ENCODE measurements at regions not wholly inside any gene's neighbourhood (a gene's known extent, or its start where the extent isn't known, plus 50 kb on each side); places are given as distances from the start of the nearest gene placed in this dataset.

- no peak for DNase-seq
- no peak overlapping the region for H3K27ac Mint-ChIP-seq
- no peaks in the 10 kb centered on the region for H3K4me1 Mint-ChIP-seq (ENCODE audit: low read depth in 2 of 2)
- H3K36me3 Mint-ChIP-seq (ENCODE audit: insufficient read depth) = no peaks in the 10 kb centered on the region
- no peak for ATAC-seq (replicated peaks)
- H3K9me3 Mint-ChIP-seq = no peaks in the 10 kb centered on the region
- peaks cover 30 to 35% of the 10 kb centered on the region in 2 donors for H3K27me3 Mint-ChIP-seq
- H3K4me3 Mint-ChIP-seq = no peak overlapping the region
These were observed 83.9 kb upstream of the OLFM4 start for GRCh38 chr13:52944697-52945096.

GRCh38 chr13:52938065-52938464, 89.6 kb upstream of the PCDH8 start:
- Mint-ChIP-seq H3K27me3 (peaks cover 6 to 7% of the 10 kb centered on the region in 2 donors), H3K4me3 (no peak overlapping the region), H3K4me1 (ENCODE audit: low read depth in 2 of 2) (no peaks in the 10 kb centered on the region)

GRCh38 chr13:52936806-52937205, 88.4 kb upstream of the PCDH8 start:
- DNase-seq (no peak), ATAC-seq (replicated peaks) (no peak)
- Mint-ChIP-seq H3K36me3 (ENCODE audit: insufficient read depth) (no peaks in the 10 kb centered on the region), H3K4me3 (no peak overlapping the region), H3K27me3 (peaks cover 6 to 7% of the 10 kb centered on the region in 2 donors), H3K4me1 (ENCODE audit: low read depth in 2 of 2) (no peaks in the 10 kb centered on the region), H3K27ac (no peak overlapping the region), H3K9me3 (no peaks in the 10 kb centered on the region)

More at GRCh38 chr13:52938065-52938464, 89.6 kb upstream of the PCDH8 start:
- Mint-ChIP-seq H3K36me3 (ENCODE audit: insufficient read depth) (no peaks in the 10 kb centered on the region), H3K27ac (no peak overlapping the region), H3K9me3 (no peaks in the 10 kb centered on the region)
- no peak for DNase-seq
- no peak for ATAC-seq (replicated peaks)

- no peaks in the 10 kb centered on the region for H3K4me1 Mint-ChIP-seq (ENCODE audit: low read depth in 2 of 2)
- DNase-seq (no peak), ATAC-seq (replicated peaks) (no peak)
- no peak overlapping the region for H3K27ac Mint-ChIP-seq
- H3K36me3 Mint-ChIP-seq (ENCODE audit: insufficient read depth) = no peaks in the 10 kb centered on the region
- H3K4me3 Mint-ChIP-seq = no peak overlapping the region
- H3K9me3 Mint-ChIP-seq = no peaks in the 10 kb centered on the region
- H3K27me3 Mint-ChIP-seq = peaks cover 0 to 7% of the 10 kb centered on the region in 2 donors
These were observed 85.8 kb upstream of the PCDH8 start for GRCh38 chr13:52934258-52934657.

- no peaks in the 10 kb centered on the region for H3K4me1 Mint-ChIP-seq (ENCODE audit: low read depth in 2 of 2)
- no peak for DNase-seq
- H3K36me3 Mint-ChIP-seq (ENCODE audit: insufficient read depth) = no peaks in the 10 kb centered on the region
- no peak overlapping the region for H3K4me3 Mint-ChIP-seq
- H3K27me3 Mint-ChIP-seq = peaks cover 2 to 12% of the 10 kb centered on the region in 2 donors
- no peaks in the 10 kb centered on the region for H3K9me3 Mint-ChIP-seq
- ATAC-seq (replicated peaks) = no peak
- no peak overlapping the region for H3K27ac Mint-ChIP-seq
These were observed 85.2 kb upstream of the PCDH8 start for GRCh38 chr13:52933547-52934210.

- no peak for DNase-seq
- H3K36me3 Mint-ChIP-seq (ENCODE audit: insufficient read depth) = no peaks in the 10 kb centered on the region
- H3K9me3 Mint-ChIP-seq = no peaks in the 10 kb centered on the region
- no peaks in the 10 kb centered on the region for H3K4me1 Mint-ChIP-seq (ENCODE audit: low read depth in 2 of 2)
- peaks cover 7 to 18% of the 10 kb centered on the region in 2 donors for H3K27me3 Mint-ChIP-seq
- ATAC-seq (replicated peaks) = no peak
- H3K27ac Mint-ChIP-seq = no peak overlapping the region
- no peak overlapping the region for H3K4me3 Mint-ChIP-seq
These were observed 84.7 kb upstream of the PCDH8 start for GRCh38 chr13:52933099-52933498.

- no peak for ATAC-seq (replicated peaks)
- H3K36me3 Mint-ChIP-seq (ENCODE audit: insufficient read depth) = no peaks in the 10 kb centered on the region
These were observed 84.2 kb upstream of the PCDH8 start for GRCh38 chr13:52932649-52933048.

GRCh38 chr13:52931539-52932431, 83.3 kb upstream of the PCDH8 start:
- no peaks in the 10 kb centered on the region for H3K4me1 Mint-ChIP-seq (ENCODE audit: low read depth in 2 of 2)
- no peaks in the 10 kb centered on the region for H3K36me3 Mint-ChIP-seq (ENCODE audit: insufficient read depth)
- H3K9me3 Mint-ChIP-seq = no peaks in the 10 kb centered on the region
- H3K4me3 Mint-ChIP-seq = no peak overlapping the region
- DNase-seq (no peak), ATAC-seq (replicated peaks) (no peak)
- peaks cover 8 to 14% of the 10 kb centered on the region in 2 donors for H3K27me3 Mint-ChIP-seq
- H3K27ac Mint-ChIP-seq = no peak overlapping the region

More at GRCh38 chr13:52932649-52933048, 84.2 kb upstream of the PCDH8 start:
- no peaks in the 10 kb centered on the region for H3K4me1 Mint-ChIP-seq (ENCODE audit: low read depth in 2 of 2)
- H3K27ac Mint-ChIP-seq = no peak overlapping the region
- peaks cover 8 to 19% of the 10 kb centered on the region in 2 donors for H3K27me3 Mint-ChIP-seq
- H3K9me3 Mint-ChIP-seq = no peaks in the 10 kb centered on the region
- H3K4me3 Mint-ChIP-seq = no peak overlapping the region
- no peak for DNase-seq

- Mint-ChIP-seq H3K4me1 (ENCODE audit: low read depth in 2 of 2) (no peaks in the 10 kb centered on the region), H3K36me3 (ENCODE audit: insufficient read depth) (no peaks in the 10 kb centered on the region), H3K27ac (no peak overlapping the region), H3K27me3 (peaks cover 8 to 12% of the 10 kb centered on the region in 2 donors), H3K9me3 (no peaks in the 10 kb centered on the region), H3K4me3 (no peak overlapping the region)
- DNase-seq (no peak), ATAC-seq (replicated peaks) (no peak)
These were observed 82.7 kb upstream of the PCDH8 start for GRCh38 chr13:52931131-52931530.

GRCh38 chr13:52929846-52930245, 81.4 kb upstream of the PCDH8 start:
- ATAC-seq (replicated peaks) = no peak
- Mint-ChIP-seq H3K4me3 (no peak overlapping the region), H3K4me1 (ENCODE audit: low read depth in 2 of 2) (no peaks in the 10 kb centered on the region), H3K27me3 (peaks cover 8 to 12% of the 10 kb centered on the region in 2 donors), H3K27ac (no peak overlapping the region), H3K9me3 (no peaks in the 10 kb centered on the region), H3K36me3 (ENCODE audit: insufficient read depth) (no peaks in the 10 kb centered on the region)
- DNase-seq = no peak

GRCh38 chr13:52926971-52927370, 78.5 kb upstream of the PCDH8 start:
- no peaks in the 10 kb centered on the region for H3K4me1 Mint-ChIP-seq (ENCODE audit: low read depth in 2 of 2)
- no peak overlapping the region for H3K4me3 Mint-ChIP-seq
- H3K27me3 Mint-ChIP-seq = peaks cover 8 to 12% of the 10 kb centered on the region in 2 donors
- DNase-seq = no peak
- no peaks in the 10 kb centered on the region for H3K9me3 Mint-ChIP-seq
- ATAC-seq (replicated peaks) = no peak
- H3K36me3 Mint-ChIP-seq (ENCODE audit: insufficient read depth) = no peaks in the 10 kb centered on the region
- no peak overlapping the region for H3K27ac Mint-ChIP-seq

GRCh38 chr13:52925775-52926285, 77.4 kb upstream of the PCDH8 start:
- DNase-seq = no peak

GRCh38 chr13:52925251-52925650, 76.8 kb upstream of the PCDH8 start:
- no peak for ATAC-seq (replicated peaks)
- Mint-ChIP-seq H3K27ac (no peak overlapping the region), H3K36me3 (ENCODE audit: insufficient read depth) (no peaks in the 10 kb centered on the region), H3K4me3 (no peak overlapping the region), H3K9me3 (no peaks in the 10 kb centered on the region), H3K4me1 (ENCODE audit: low read depth in 2 of 2) (no peaks in the 10 kb centered on the region), H3K27me3 (peaks cover 12 to 20% of the 10 kb centered on the region in 2 donors)
- DNase-seq = no peak

More at GRCh38 chr13:52925775-52926285, 77.4 kb upstream of the PCDH8 start:
- no peak overlapping the region for H3K27ac Mint-ChIP-seq
- H3K4me3 Mint-ChIP-seq = no peak overlapping the region
- H3K27me3 Mint-ChIP-seq = peaks cover 8 to 14% of the 10 kb centered on the region in 2 donors
- H3K4me1 Mint-ChIP-seq (ENCODE audit: low read depth in 2 of 2) = no peaks in the 10 kb centered on the region
- H3K36me3 Mint-ChIP-seq (ENCODE audit: insufficient read depth) = no peaks in the 10 kb centered on the region
- no peaks in the 10 kb centered on the region for H3K9me3 Mint-ChIP-seq
- ATAC-seq (replicated peaks) = no peak
